PC-3 (cell line): ENCODE measurements at regions not wholly inside any gene's neighbourhood (a gene's known extent, or its start where the extent isn't known, plus 50 kb on each side); places are given as distances from the start of the nearest gene placed in this dataset.

Source experiments
- ATAC-seq: fragments of 200-7000 bp; cut with Tn5 transposase; 2 replicates; pipeline ENCODE4 v1.9.1; 2020; ENCODE audit warnings: mild to moderate bottlenecking, moderate library complexity
- BruUV-seq: library from RNA; stranded (reverse); fragments of 400-500 nt; replicated peaks from 2 replicates; lab custom pipeline; 2021; lab: Mats Ljungman, UMichigan
- CTCF ChIA-PET: fragments of 300-600 bp; sonication (Branson Sonifier 250); formaldehyde crosslinking; loops from one replicate; lab custom pipeline; 2022; ENCODE audit warnings: antibody characterized with exemption; lab: Charles Lee
- POLR2A ChIA-PET: fragments of 300-600 bp; sonication (Branson Sonifier 250); formaldehyde crosslinking; loops from one replicate; lab custom pipeline; 2022; ENCODE audit warnings: antibody characterized with exemption; ENCODE audit not compliant: unreplicated experiment; lab: Charles Lee
- DNase-seq: peaks from one replicate; pipeline ENCODE4 v3.0.0-alpha.2; 2015
- H2AFZ ChIP-seq: fragments of 300-600 bp; sonication (generic); 2 replicates; pipeline ENCODE4 v1.6.0; 2016; ENCODE audit warnings: antibody characterized with exemption, low read length
- H3F3A ChIP-seq: fragments of 300-600 bp; sonication (generic); one replicate; pipeline ENCODE4 v1.6.0; 2017; ENCODE audit warnings: antibody characterized with exemption, low read length, control low read depth, mild to moderate bottlenecking; ENCODE audit not compliant: unreplicated experiment
- H3K27ac ChIP-seq: fragments of 300-600 bp; sonication (generic); 2 replicates; pipeline ENCODE4 v1.5.1; 2016; ENCODE audit warnings: mild to moderate bottlenecking, low read length
- H3K27me3 ChIP-seq: fragments of 300-600 bp; sonication (generic); 2 replicates; pipeline ENCODE4 v1.6.1; 2016; ENCODE audit warnings: low read length, mixed read lengths
- H3K36me3 ChIP-seq: fragments of 300-600 bp; sonication (generic); 2 replicates; pipeline ENCODE4 v1.6.1; 2016; ENCODE audit warnings: low read depth, mixed run types, low read length, mixed read lengths
- H3K4me1 ChIP-seq: fragments of 300-600 bp; sonication (generic); 2 replicates; pipeline ENCODE4 v1.5.1; 2016; ENCODE audit warnings: low read length; ENCODE audit not compliant: insufficient read depth
- H3K4me2 ChIP-seq: fragments of 300-600 bp; sonication (generic); 2 replicates; pipeline ENCODE4 v1.6.0; 2016; ENCODE audit warnings: low read length
- H3K4me3 ChIP-seq: fragments of 300-600 bp; sonication (generic); 2 replicates; pipeline ENCODE4 v1.5.1; 2016; ENCODE audit warnings: mild to moderate bottlenecking, low read length, mixed read lengths
- H3K79me2 ChIP-seq: fragments of 300-600 bp; sonication (generic); 2 replicates; pipeline ENCODE4 v1.6.1; 2017; ENCODE audit warnings: low read length, mixed read lengths
- H3K9ac ChIP-seq: fragments of 300-600 bp; sonication (generic); 2 replicates; pipeline ENCODE4 v1.6.0; 2016; ENCODE audit warnings: mild to moderate bottlenecking, low read length
- H3K9me2 ChIP-seq: fragments of 300-600 bp; sonication (generic); replicated peaks from 2 replicates; pipeline ENCODE4 v1.6.1; 2016; ENCODE audit warnings: mixed run types, low read length, mixed read lengths
- H3K9me3 ChIP-seq: fragments of 300-600 bp; sonication (generic); 2 replicates; pipeline ENCODE4 v1.6.1; 2016; ENCODE audit warnings: low read length, mixed read lengths
- H4K20me1 ChIP-seq: fragments of 300-600 bp; sonication (generic); 2 replicates; pipeline ENCODE4 v1.6.1; 2016; ENCODE audit warnings: low read length, mixed read lengths
- EZH2 ChIP-seq: fragments of 300-600 bp; sonication (generic); IDR thresholded peaks from one replicate; pipeline ENCODE4 v1.6.1; 2017; ENCODE audit warnings: antibody characterized with exemption, mild to moderate bottlenecking, low read length; ENCODE audit not compliant: unreplicated experiment
- EZH2phosphoT487 ChIP-seq: fragments of 300-600 bp; sonication (generic); IDR thresholded peaks from 2 replicates; pipeline ENCODE4 v1.6.1; 2018; ENCODE audit warnings: mild to moderate bottlenecking, antibody characterized with exemption, low read length, borderline replicate concordance
- intact Hi-C: fragments of 100-400 bp; cut with micrococcal nuclease; formaldehyde crosslinking; loops from 2 replicates; pipeline ENCODE4 v1.9.0; 2023
- TF ChIP-seq, protein P1 (sequence below): fragments of 300-600 bp; sonication (generic); conservative IDR thresholded peaks from 2 replicates; pipeline ENCODE4 v1.5.1; 2017; ENCODE audit warnings: antibody characterized with exemption, low read depth, mild to moderate bottlenecking, low read length

GRCh38 chr2:23250371-23250770, 134.6 kb upstream of the KLHL29 start:
- H2AFZ ChIP-seq, result no peak overlapping the region
- no TSS peak for BruUV-seq
- H3K9me3 ChIP-seq, result no peaks in the 10 kb centered on the region
- H3F3A ChIP-seq, result no peaks in the 10 kb centered on the region
- no peaks in the 10 kb centered on the region for H4K20me1 ChIP-seq
- no peak overlapping the region for H3K4me2 ChIP-seq
- intact Hi-C loops, result no loop called here
- H3K9me2 ChIP-seq, result no peaks in the 10 kb centered on the region
- DNase-seq, result no peak
- no peaks in the 10 kb centered on the region for H3K79me2 ChIP-seq
- H3K4me1 ChIP-seq, result no peaks in the 10 kb centered on the region
- H3K9ac ChIP-seq, result no peak overlapping the region
- ChIA-PET CTCF (no interaction called here), POLR2A (no interaction called here)
- H3K4me3 ChIP-seq, result no peak overlapping the region
- TF ChIP-seq, protein P1, sequence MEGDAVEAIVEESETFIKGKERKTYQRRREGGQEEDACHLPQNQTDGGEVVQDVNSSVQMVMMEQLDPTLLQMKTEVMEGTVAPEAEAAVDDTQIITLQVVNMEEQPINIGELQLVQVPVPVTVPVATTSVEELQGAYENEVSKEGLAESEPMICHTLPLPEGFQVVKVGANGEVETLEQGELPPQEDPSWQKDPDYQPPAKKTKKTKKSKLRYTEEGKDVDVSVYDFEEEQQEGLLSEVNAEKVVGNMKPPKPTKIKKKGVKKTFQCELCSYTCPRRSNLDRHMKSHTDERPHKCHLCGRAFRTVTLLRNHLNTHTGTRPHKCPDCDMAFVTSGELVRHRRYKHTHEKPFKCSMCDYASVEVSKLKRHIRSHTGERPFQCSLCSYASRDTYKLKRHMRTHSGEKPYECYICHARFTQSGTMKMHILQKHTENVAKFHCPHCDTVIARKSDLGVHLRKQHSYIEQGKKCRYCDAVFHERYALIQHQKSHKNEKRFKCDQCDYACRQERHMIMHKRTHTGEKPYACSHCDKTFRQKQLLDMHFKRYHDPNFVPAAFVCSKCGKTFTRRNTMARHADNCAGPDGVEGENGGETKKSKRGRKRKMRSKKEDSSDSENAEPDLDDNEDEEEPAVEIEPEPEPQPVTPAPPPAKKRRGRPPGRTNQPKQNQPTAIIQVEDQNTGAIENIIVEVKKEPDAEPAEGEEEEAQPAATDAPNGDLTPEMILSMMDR, result no peak
- TF ChIP-seq EZH2 (no peak), EZH2phosphoT487 (no peak)
- H3K27me3 ChIP-seq, result peaks cover 14% of the 10 kb centered on the region; the same call in 1 of the 2 replicates
- no peak overlapping the region for H3K27ac ChIP-seq
- no peaks in the 10 kb centered on the region for H3K36me3 ChIP-seq
- ATAC-seq, result no peak

- BruUV-seq, result no TSS peak
Observed at GRCh38 chr2:23256643-23257042, 128.3 kb upstream of the KLHL29 start.

GRCh38 chr2:23260621-23261020, 124.4 kb upstream of the KLHL29 start:
- H3K9me2 ChIP-seq, result no peaks in the 10 kb centered on the region
- no peaks in the 10 kb centered on the region for H3K4me1 ChIP-seq
- TF ChIP-seq EZH2, result no peak
- TF ChIP-seq EZH2phosphoT487, result no peak
- TF ChIP-seq, protein P1, result no peak
- H4K20me1 ChIP-seq, result no peaks in the 10 kb centered on the region
- ChIA-PET POLR2A (interaction anchor here (0.5 kb wide), 1 partner anchor 455 kb away, joined by 3 read pairs; no protein-coding TSS in a partner anchor), CTCF (no interaction called here)
- H3K4me3 ChIP-seq, result no peak overlapping the region
- no peaks in the 10 kb centered on the region for H3F3A ChIP-seq
- no peak overlapping the region for H3K9ac ChIP-seq
- no peaks in the 10 kb centered on the region for H3K36me3 ChIP-seq
- peaks cover 21% of the 10 kb centered on the region; the same call in 1 of the 2 replicates for H3K27me3 ChIP-seq
- no peaks in the 10 kb centered on the region for H3K79me2 ChIP-seq
- DNase-seq (no peak), ATAC-seq (no peak)
- intact Hi-C loops, result no loop called here
- no peak overlapping the region for H3K4me2 ChIP-seq
- H3K9me3 ChIP-seq, result no peaks in the 10 kb centered on the region
- H3K27ac ChIP-seq, result no peak overlapping the region
- H2AFZ ChIP-seq, result no peak overlapping the region
- no TSS peak for BruUV-seq

More at GRCh38 chr2:23256643-23257042, 128.3 kb upstream of the KLHL29 start:
- Histone ChIP-seq H3K36me3 (no peaks in the 10 kb centered on the region), H3F3A (no peaks in the 10 kb centered on the region), H3K27ac (no peak overlapping the region), H2AFZ (no peak overlapping the region), H4K20me1 (no peaks in the 10 kb centered on the region), H3K4me2 (no peak overlapping the region), H3K9ac (no peak overlapping the region), H3K4me3 (no peak overlapping the region), H3K79me2 (no peaks in the 10 kb centered on the region), H3K27me3 (peaks cover 21% of the 10 kb centered on the region; the same call in 1 of the 2 replicates), H3K9me2 (no peaks in the 10 kb centered on the region), H3K9me3 (no peaks in the 10 kb centered on the region), H3K4me1 (no peaks in the 10 kb centered on the region)
- ChIA-PET CTCF (no interaction called here), POLR2A (no interaction called here)
- ATAC-seq (no peak), DNase-seq (no peak)
- TF ChIP-seq, protein P1, result no peak
- TF ChIP-seq EZH2 (no peak), EZH2phosphoT487 (no peak)
- intact Hi-C loops, result no loop called here
